ENCODE measurements at regions not wholly inside any gene's neighbourhood (a gene's known extent, or its start where the extent isn't known, plus 50 kb on each side); places are given as distances from the start of the nearest gene placed in this dataset.

GRCh38 chr7:92913849-92914248, 77.5 kb upstream of the CDK6 start:
- no peak overlapping the region for H2AFZ ChIP-seq (ENCODE audit: low read depth, low read length)
- H3K14ac ChIP-seq (ENCODE audit: low read length in 2 of 2), result no peak overlapping the region
- H3K27ac ChIP-seq (ENCODE audit: low read length, poor library complexity, severe bottlenecking), result no peak overlapping the region
- no peak overlapping the region for H2BK15ac ChIP-seq (ENCODE audit: low read depth, poor library complexity, severe bottlenecking)
- no peak for DNase-seq
- no peak overlapping the region for H4K8ac ChIP-seq (ENCODE audit: low read length)
- no peaks in the 10 kb centered on the region for H3K27me3 ChIP-seq (ENCODE audit: control insufficient read depth in 1 of 2, insufficient read depth in 1 of 2, low read length in 2 of 2)
- no peaks in the 10 kb centered on the region for H3K9me3 ChIP-seq (ENCODE audit: control insufficient read depth, low read length)
- no peak overlapping the region for H3K4ac ChIP-seq (ENCODE audit: low read depth in 1 of 2, low read length in 2 of 2)
- no peak overlapping the region for H2AK5ac ChIP-seq (ENCODE audit: low read length, severe bottlenecking)
- H3K9ac ChIP-seq (ENCODE audit: low read length), result no peak overlapping the region
- H2BK5ac ChIP-seq (ENCODE audit: low read depth, low read length, poor library complexity, severe bottlenecking), result no peak overlapping the region
- H3K18ac ChIP-seq (ENCODE audit: low read depth in 1 of 2, low read length in 2 of 2), result no peak overlapping the region
- H3K23ac ChIP-seq (ENCODE audit: low read length in 2 of 2), result no peak overlapping the region
- no peak overlapping the region for H2BK12ac ChIP-seq (ENCODE audit: low read length in 2 of 2)
- WGBS, result 92% methylated on average over 1 of the region's 3 CpGs
- H4K91ac ChIP-seq (ENCODE audit: low read length), result no peak overlapping the region
- no peak overlapping the region for H3K4me2 ChIP-seq (ENCODE audit: low read length, poor library complexity, severe bottlenecking)
- H3K4me1 ChIP-seq (ENCODE audit: control insufficient read depth, insufficient read depth, low read depth, low read length), result no peaks in the 10 kb centered on the region
- no peak overlapping the region for H3K4me3 ChIP-seq (ENCODE audit: insufficient read depth in 1 of 2, low read depth in 1 of 2, low read length in 2 of 2)
- H3K79me1 ChIP-seq (replicated peaks; ENCODE audit: low read length, poor library complexity, severe bottlenecking), result no peaks in the 10 kb centered on the region
- no peaks in the 10 kb centered on the region for H3K36me3 ChIP-seq (ENCODE audit: control insufficient read depth in 1 of 2, insufficient read depth in 2 of 2, low read depth in 1 of 2, low read length in 2 of 2)
- no peak overlapping the region for H2BK120ac ChIP-seq (ENCODE audit: low read depth, low read length)

- H3K9me3 ChIP-seq (ENCODE audit: control insufficient read depth, low read length), result no peaks in the 10 kb centered on the region
- H2BK12ac ChIP-seq (ENCODE audit: low read length in 2 of 2), result no peak overlapping the region
- no peak overlapping the region for H3K27ac ChIP-seq (ENCODE audit: low read length, poor library complexity, severe bottlenecking)
- no peaks in the 10 kb centered on the region for H3K36me3 ChIP-seq (ENCODE audit: control insufficient read depth in 1 of 2, insufficient read depth in 2 of 2, low read depth in 1 of 2, low read length in 2 of 2)
- no peaks in the 10 kb centered on the region for H3K4me1 ChIP-seq (ENCODE audit: control insufficient read depth, insufficient read depth, low read depth, low read length)
- H3K23ac ChIP-seq (ENCODE audit: low read length in 2 of 2), result no peak overlapping the region
- no peak overlapping the region for H4K8ac ChIP-seq (ENCODE audit: low read length)
- H3K14ac ChIP-seq (ENCODE audit: low read length in 2 of 2), result no peak overlapping the region
- no peak overlapping the region for H3K18ac ChIP-seq (ENCODE audit: low read depth in 1 of 2, low read length in 2 of 2)
- H3K79me1 ChIP-seq (replicated peaks; ENCODE audit: low read length, poor library complexity, severe bottlenecking), result no peaks in the 10 kb centered on the region
- no peak overlapping the region for H2BK120ac ChIP-seq (ENCODE audit: low read depth, low read length)
- H4K91ac ChIP-seq (ENCODE audit: low read length), result no peak overlapping the region
- no peak overlapping the region for H3K4ac ChIP-seq (ENCODE audit: low read depth in 1 of 2, low read length in 2 of 2)
- DNase-seq, result no peak
- no peak overlapping the region for H3K9ac ChIP-seq (ENCODE audit: low read length)
- no peak overlapping the region for H3K4me3 ChIP-seq (ENCODE audit: insufficient read depth in 1 of 2, low read depth in 1 of 2, low read length in 2 of 2)
- H2AFZ ChIP-seq (ENCODE audit: low read depth, low read length), result no peak overlapping the region
- H2AK5ac ChIP-seq (ENCODE audit: low read length, severe bottlenecking), result no peak overlapping the region
- H3K27me3 ChIP-seq (ENCODE audit: control insufficient read depth in 1 of 2, insufficient read depth in 1 of 2, low read length in 2 of 2), result no peaks in the 10 kb centered on the region
- H3K4me2 ChIP-seq (ENCODE audit: low read length, poor library complexity, severe bottlenecking), result no peak overlapping the region
- no peak overlapping the region for H2BK15ac ChIP-seq (ENCODE audit: low read depth, poor library complexity, severe bottlenecking)
- no peak overlapping the region for H2BK5ac ChIP-seq (ENCODE audit: low read depth, low read length, poor library complexity, severe bottlenecking)
- 85% methylated on average over 2 of the region's 3 CpGs for WGBS
These were observed 74.6 kb upstream of the CDK6 start for GRCh38 chr7:92910976-92911375.

GRCh38 chr7:92909686-92910475, 73.5 kb upstream of the CDK6 start:
- no peak overlapping the region for H4K91ac ChIP-seq (ENCODE audit: low read length)
- H3K36me3 ChIP-seq (ENCODE audit: control insufficient read depth in 1 of 2, insufficient read depth in 2 of 2, low read depth in 1 of 2, low read length in 2 of 2), result no peaks in the 10 kb centered on the region
- H3K79me1 ChIP-seq (replicated peaks; ENCODE audit: low read length, poor library complexity, severe bottlenecking), result no peaks in the 10 kb centered on the region
- no peak overlapping the region for H3K9ac ChIP-seq (ENCODE audit: low read length)
- peaks cover 2% of the 10 kb centered on the region for H3K4me1 ChIP-seq (ENCODE audit: control insufficient read depth, insufficient read depth, low read depth, low read length)
- no peak overlapping the region for H3K4me3 ChIP-seq (ENCODE audit: insufficient read depth in 1 of 2, low read depth in 1 of 2, low read length in 2 of 2)
- H3K4me2 ChIP-seq (ENCODE audit: low read length, poor library complexity, severe bottlenecking), result no peak overlapping the region
- no peak overlapping the region for H2BK120ac ChIP-seq (ENCODE audit: low read depth, low read length)
- H2BK15ac ChIP-seq (ENCODE audit: low read depth, poor library complexity, severe bottlenecking), result no peak overlapping the region
- no peaks in the 10 kb centered on the region for H3K9me3 ChIP-seq (ENCODE audit: control insufficient read depth, low read length)
- H2BK12ac ChIP-seq (ENCODE audit: low read length in 2 of 2), result no peak overlapping the region
- no peak overlapping the region for H3K23ac ChIP-seq (ENCODE audit: low read length in 2 of 2)
- whole genome bisulfite sequencing, result 100% methylated on average over 2 of the region's 2 CpGs
- H3K14ac ChIP-seq (ENCODE audit: low read length in 2 of 2), result no peak overlapping the region
- no peak for DNase-seq
- no peak overlapping the region for H3K4ac ChIP-seq (ENCODE audit: low read depth in 1 of 2, low read length in 2 of 2)
- no peak overlapping the region for H2BK5ac ChIP-seq (ENCODE audit: low read depth, low read length, poor library complexity, severe bottlenecking)
- no peaks in the 10 kb centered on the region for H3K27me3 ChIP-seq (ENCODE audit: control insufficient read depth in 1 of 2, insufficient read depth in 1 of 2, low read length in 2 of 2)
- no peak overlapping the region for H3K27ac ChIP-seq (ENCODE audit: low read length, poor library complexity, severe bottlenecking)
- H2AFZ ChIP-seq (ENCODE audit: low read depth, low read length), result no peak overlapping the region
- H3K18ac ChIP-seq (ENCODE audit: low read depth in 1 of 2, low read length in 2 of 2), result no peak overlapping the region
- H4K8ac ChIP-seq (ENCODE audit: low read length), result no peak overlapping the region
- H2AK5ac ChIP-seq (ENCODE audit: low read length, severe bottlenecking), result no peak overlapping the region

GRCh38 chr7:92904244-92905131, 68.1 kb upstream of the CDK6 start:
- no peaks in the 10 kb centered on the region for H3K79me1 ChIP-seq (replicated peaks; ENCODE audit: low read length, poor library complexity, severe bottlenecking)
- peaks cover 6% of the 10 kb centered on the region for H3K4me1 ChIP-seq (ENCODE audit: control insufficient read depth, insufficient read depth, low read depth, low read length)
- H3K36me3 ChIP-seq (ENCODE audit: control insufficient read depth in 1 of 2, insufficient read depth in 2 of 2, low read depth in 1 of 2, low read length in 2 of 2), result no peaks in the 10 kb centered on the region
- H2AFZ ChIP-seq (ENCODE audit: low read depth, low read length), result no peak overlapping the region
- H3K14ac ChIP-seq (ENCODE audit: low read length in 2 of 2), result no peak overlapping the region
- H3K27me3 ChIP-seq (ENCODE audit: control insufficient read depth in 1 of 2, insufficient read depth in 1 of 2, low read length in 2 of 2), result no peaks in the 10 kb centered on the region
- DNase-seq, result peak; percentile 90
- no peak overlapping the region for H2BK15ac ChIP-seq (ENCODE audit: low read depth, poor library complexity, severe bottlenecking)
- peak overlapping the region in 1 of 2 experiments; percentile 6 for H3K4me3 ChIP-seq (ENCODE audit: insufficient read depth in 1 of 2, low read depth in 1 of 2, low read length in 2 of 2)
- H3K4ac ChIP-seq (ENCODE audit: low read depth in 1 of 2, low read length in 2 of 2), result peak overlapping the region; percentile 2 to 8
- peak overlapping the region; percentile 69 for H3K27ac ChIP-seq (ENCODE audit: low read length, poor library complexity, severe bottlenecking)
- peak overlapping the region; percentile 75 for H4K8ac ChIP-seq (ENCODE audit: low read length)
- 48% methylated on average over 6 of the region's 7 CpGs for WGBS
- H4K91ac ChIP-seq (ENCODE audit: low read length), result peak overlapping the region; percentile 14
- no peak overlapping the region for H3K9ac ChIP-seq (ENCODE audit: low read length)
- no peaks in the 10 kb centered on the region for H3K9me3 ChIP-seq (ENCODE audit: control insufficient read depth, low read length)
- H3K4me2 ChIP-seq (ENCODE audit: low read length, poor library complexity, severe bottlenecking), result no peak overlapping the region
- H2AK5ac ChIP-seq (ENCODE audit: low read length, severe bottlenecking), result peak overlapping the region; percentile 88
- H3K18ac ChIP-seq (ENCODE audit: low read depth in 1 of 2, low read length in 2 of 2), result peak overlapping the region; percentile 4 to 26
- no peak overlapping the region for H2BK5ac ChIP-seq (ENCODE audit: low read depth, low read length, poor library complexity, severe bottlenecking)
- H2BK120ac ChIP-seq (ENCODE audit: low read depth, low read length), result no peak overlapping the region
- H3K23ac ChIP-seq (ENCODE audit: low read length in 2 of 2), result no peak overlapping the region
- peak overlapping the region; percentile 19 to 97 for H2BK12ac ChIP-seq (ENCODE audit: low read length in 2 of 2)
